ENCODE measurements at regions not wholly inside any gene's neighbourhood (a gene's known extent, or its start where the extent isn't known, plus 50 kb on each side); places are given as distances from the start of the nearest gene placed in this dataset.

DNA sequence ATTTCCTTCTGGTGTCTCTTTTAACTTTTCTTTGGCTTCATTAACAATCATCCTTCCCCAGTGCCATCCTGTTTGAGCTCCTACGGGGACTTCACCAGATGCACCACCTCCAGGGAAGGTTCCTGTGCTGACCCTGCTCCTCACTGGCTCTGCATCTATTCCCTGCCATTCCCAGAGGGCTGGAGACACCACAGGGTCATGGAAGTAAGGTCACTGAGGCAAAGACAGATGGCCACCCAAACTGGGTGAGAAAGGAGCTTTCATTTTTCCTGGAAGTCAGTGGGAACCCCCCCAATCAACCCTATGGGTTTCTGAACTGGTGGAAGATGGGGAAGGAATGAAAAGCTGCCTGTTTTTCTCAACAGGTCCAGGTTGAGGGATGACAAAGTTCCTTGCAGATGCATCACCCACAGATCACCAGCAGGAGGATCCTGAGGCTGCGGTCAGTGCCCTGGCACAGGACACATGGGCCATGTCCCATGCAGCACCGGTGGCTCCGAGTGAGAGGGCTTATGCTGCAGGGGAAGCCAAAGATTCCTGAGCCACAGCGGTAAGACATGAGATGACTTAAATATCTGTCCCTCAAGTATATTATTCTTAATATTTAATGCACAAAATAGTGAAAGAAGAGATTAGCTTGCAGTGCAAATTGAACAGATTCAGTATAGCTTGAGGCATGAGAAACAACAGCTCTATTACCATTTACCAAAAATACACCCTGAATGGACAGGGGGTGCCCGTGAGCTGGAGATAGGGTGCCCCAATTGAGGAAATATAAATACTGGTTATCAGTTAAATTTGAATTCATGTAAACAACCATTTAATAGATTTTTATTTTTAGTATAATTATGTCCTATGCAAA lies 73.0 kb upstream of the VPREB1 start:
- H3K36me3 ChIP-seq = no peaks in the 10 kb centered on the region
- H3K4me1 ChIP-seq = no peaks in the 10 kb centered on the region
- TF ChIP-seq, protein P1, sequence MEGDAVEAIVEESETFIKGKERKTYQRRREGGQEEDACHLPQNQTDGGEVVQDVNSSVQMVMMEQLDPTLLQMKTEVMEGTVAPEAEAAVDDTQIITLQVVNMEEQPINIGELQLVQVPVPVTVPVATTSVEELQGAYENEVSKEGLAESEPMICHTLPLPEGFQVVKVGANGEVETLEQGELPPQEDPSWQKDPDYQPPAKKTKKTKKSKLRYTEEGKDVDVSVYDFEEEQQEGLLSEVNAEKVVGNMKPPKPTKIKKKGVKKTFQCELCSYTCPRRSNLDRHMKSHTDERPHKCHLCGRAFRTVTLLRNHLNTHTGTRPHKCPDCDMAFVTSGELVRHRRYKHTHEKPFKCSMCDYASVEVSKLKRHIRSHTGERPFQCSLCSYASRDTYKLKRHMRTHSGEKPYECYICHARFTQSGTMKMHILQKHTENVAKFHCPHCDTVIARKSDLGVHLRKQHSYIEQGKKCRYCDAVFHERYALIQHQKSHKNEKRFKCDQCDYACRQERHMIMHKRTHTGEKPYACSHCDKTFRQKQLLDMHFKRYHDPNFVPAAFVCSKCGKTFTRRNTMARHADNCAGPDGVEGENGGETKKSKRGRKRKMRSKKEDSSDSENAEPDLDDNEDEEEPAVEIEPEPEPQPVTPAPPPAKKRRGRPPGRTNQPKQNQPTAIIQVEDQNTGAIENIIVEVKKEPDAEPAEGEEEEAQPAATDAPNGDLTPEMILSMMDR (IDR thresholded peaks at IDR 0.05) = no peak
- intact Hi-C loops (cut with DNase I) = no loop called here
- H3K4me3 ChIP-seq = no peak overlapping the region
- no peaks in the 10 kb centered on the region for H3K9me3 ChIP-seq
- H3K27ac ChIP-seq = no peak overlapping the region
- no peaks in the 10 kb centered on the region for H3K27me3 ChIP-seq
- DNase-seq (ENCODE audit: low spot score in 2 of 2) = no peak

DNA sequence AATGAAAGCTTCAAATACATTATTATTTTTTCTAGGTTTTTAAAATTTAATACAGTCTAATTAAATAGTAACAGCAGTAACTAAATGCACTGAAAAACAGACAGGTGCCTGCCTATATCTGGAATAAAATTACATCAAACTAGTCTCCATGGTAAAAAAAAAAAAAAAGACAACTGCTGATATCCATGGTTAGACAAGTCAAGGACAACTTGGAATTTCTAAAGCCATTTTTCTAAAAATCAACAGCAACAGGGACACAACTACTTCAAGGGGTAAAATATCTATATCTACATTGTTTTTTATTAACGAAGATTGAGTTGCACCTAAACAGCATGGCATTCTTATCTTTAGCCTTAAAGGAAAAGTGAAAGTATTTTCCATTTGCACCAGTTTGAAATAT lies 74.7 kb upstream of the VPREB1 start:
- TF ChIP-seq, protein P1 (IDR thresholded peaks at IDR 0.05) = no peak
- intact Hi-C loops (cut with DNase I) = no loop called here

DNA sequence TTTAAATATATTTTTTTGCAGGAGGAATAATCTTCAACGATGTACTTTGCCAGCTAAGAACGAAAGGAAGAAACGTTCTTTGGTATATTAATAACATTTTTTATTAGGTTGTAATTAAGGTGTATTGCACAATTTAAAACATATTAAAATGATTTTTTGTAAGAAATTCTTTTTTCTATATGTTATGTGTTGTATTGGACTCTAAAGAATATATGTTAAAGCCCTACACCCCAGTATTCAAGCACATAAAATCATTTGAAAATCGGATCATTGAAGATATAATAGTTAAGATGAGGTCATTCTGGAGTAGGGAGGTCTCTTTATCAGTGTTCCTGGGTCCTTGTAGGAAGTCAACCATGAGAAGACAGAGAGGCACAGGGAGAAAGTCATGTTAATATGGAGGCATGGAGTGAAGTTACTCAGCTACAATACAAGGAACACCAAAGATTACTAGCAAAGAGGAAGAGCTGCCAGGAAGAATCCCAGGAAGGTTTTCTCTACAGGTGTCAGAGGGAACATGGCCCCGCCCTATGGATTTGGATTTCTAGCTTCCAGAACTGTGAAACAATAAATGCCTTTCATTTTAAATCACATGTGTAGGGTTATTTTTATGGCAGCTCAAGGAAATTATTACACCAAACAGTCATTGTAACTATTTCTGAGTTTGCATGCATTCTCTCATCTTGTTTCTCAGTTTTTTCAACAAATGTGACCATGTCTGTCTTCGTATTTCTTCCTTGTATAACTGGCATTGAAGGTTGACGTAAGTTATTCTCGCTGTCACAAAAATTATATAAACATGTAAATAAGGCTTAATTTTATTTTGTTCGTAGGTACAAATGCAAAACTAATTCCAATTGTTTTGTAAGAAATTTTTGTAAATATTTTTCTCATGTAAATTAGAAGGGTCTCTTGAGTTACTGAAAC lies 75.4 kb upstream of the VPREB1 start:
- TF ChIP-seq, protein P1 (IDR thresholded peaks at IDR 0.05) = no peak
- DNase-seq (ENCODE audit: low spot score in 2 of 2) = no peak
- no peak overlapping the region for H3K4me3 ChIP-seq
- H3K27me3 ChIP-seq = no peaks in the 10 kb centered on the region
- no peaks in the 10 kb centered on the region for H3K36me3 ChIP-seq
- H3K4me1 ChIP-seq = no peaks in the 10 kb centered on the region
- H3K27ac ChIP-seq = no peak overlapping the region
- no peaks in the 10 kb centered on the region for H3K9me3 ChIP-seq
- intact Hi-C loops (cut with DNase I) = no loop called here

More for the DNA sequence above, 74.7 kb upstream of the VPREB1 start:
- Histone ChIP-seq H3K27me3 (no peaks in the 10 kb centered on the region), H3K9me3 (no peaks in the 10 kb centered on the region), H3K4me3 (no peak overlapping the region), H3K27ac (no peak overlapping the region), H3K4me1 (no peaks in the 10 kb centered on the region), H3K36me3 (no peaks in the 10 kb centered on the region)
- DNase-seq (ENCODE audit: low spot score in 2 of 2) = no peak

DNA sequence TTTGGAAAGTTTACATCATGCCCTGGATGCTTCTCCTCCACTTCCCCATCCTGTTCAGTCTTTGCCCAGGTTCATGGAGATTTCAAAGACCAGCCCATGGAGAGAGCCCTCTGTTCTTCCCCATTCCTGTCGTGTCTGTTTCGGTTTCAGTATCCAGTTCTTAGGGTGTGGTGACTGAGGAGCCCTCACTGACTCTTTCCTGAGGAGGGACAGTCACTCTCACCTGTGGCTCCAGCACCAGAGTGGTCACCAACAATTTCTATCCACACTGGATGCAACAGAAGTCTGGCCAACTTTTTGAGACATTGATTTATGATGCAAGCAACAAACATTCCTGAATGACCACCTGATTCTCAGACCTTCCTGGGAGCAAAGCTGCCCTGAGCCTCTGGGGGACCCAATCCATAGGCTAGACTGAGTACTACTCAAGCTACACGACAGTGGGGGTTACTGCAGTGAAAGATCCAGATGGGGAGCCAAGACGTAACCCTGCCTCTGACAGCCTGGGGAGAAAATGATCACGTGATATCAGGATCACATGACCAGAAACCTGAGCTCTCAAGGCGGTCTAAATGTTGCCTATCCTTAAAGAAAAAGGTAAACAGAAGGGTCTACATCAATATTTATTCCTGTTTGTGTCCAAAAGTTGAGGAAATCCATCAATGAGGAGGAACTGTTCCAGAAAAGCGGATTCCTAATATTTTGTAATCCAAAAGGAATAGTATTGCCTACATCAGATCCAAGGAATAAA lies 76.2 kb upstream of the VPREB1 start:
- Histone ChIP-seq H3K36me3 (no peaks in the 10 kb centered on the region), H3K27me3 (no peaks in the 10 kb centered on the region), H3K27ac (no peak overlapping the region), H3K9me3 (no peaks in the 10 kb centered on the region), H3K4me3 (no peak overlapping the region), H3K4me1 (no peaks in the 10 kb centered on the region)
- no peak for DNase-seq (ENCODE audit: low spot score in 2 of 2)
- TF ChIP-seq, protein P1 (IDR thresholded peaks at IDR 0.05) = no peak
- intact Hi-C loops (cut with DNase I) = no loop called here

DNA sequence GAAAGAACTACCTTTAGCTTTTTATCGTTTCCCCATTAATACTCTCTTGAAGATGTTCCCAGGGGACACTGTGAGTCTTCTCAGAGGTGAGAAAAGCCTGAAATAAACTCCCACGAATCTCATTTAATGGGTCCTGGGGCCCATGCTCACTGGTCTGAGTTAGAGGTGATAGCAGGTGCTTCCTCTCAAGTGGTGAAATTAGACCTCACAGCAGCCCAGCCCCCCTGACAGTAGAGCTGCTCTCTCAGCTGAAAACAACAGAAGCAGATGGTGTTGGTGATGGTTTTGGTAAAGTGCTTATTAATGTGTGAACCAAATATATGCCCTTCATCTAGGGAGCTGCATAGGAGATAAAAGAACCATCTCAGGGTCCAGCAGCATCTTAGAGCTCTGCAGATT lies 76.8 kb upstream of the VPREB1 start:
- intact Hi-C loops (cut with DNase I) = no loop called here
- no peak overlapping the region for H3K4me3 ChIP-seq
- no peaks in the 10 kb centered on the region for H3K9me3 ChIP-seq
- TF ChIP-seq, protein P1 (IDR thresholded peaks at IDR 0.05) = no peak
- H3K27me3 ChIP-seq = no peaks in the 10 kb centered on the region
- no peaks in the 10 kb centered on the region for H3K36me3 ChIP-seq
- no peak for DNase-seq (ENCODE audit: low spot score in 2 of 2)
- H3K4me1 ChIP-seq = no peaks in the 10 kb centered on the region
- H3K27ac ChIP-seq = no peak overlapping the region
